Esophagus squamous epithelium (tissue), 4 donors: ENCODE measurements at regions not wholly inside any gene's neighbourhood (a gene's known extent, or its start where the extent isn't known, plus 50 kb on each side); places are given as distances from the start of the nearest gene placed in this dataset.

Experiments
- POLR2A ChIP-seq, 4 donors: fragments of 450-650 bp; IDR thresholded peaks; one replicate each; pipeline ENCODE4 v1.6.1; 2017; ENCODE audit warnings: antibody characterized with exemption in 4 of 4, mild to moderate bottlenecking in 4 of 4, moderate library complexity in 3 of 4
- TF ChIP-seq, protein P1 (sequence below), 6 experiments: fragments of 450-650 bp in 4 of 6; fragments of 200-600 bp in 2 of 6; sonication (generic) in 2 of 6; IDR thresholded peaks; one replicate each; pipeline ENCODE4 v1.5.1; 2016 to 2019; ENCODE audit warnings: antibody characterized with exemption in 6 of 6, mild to moderate bottlenecking in 4 of 6, moderate library complexity in 4 of 6

DNA sequence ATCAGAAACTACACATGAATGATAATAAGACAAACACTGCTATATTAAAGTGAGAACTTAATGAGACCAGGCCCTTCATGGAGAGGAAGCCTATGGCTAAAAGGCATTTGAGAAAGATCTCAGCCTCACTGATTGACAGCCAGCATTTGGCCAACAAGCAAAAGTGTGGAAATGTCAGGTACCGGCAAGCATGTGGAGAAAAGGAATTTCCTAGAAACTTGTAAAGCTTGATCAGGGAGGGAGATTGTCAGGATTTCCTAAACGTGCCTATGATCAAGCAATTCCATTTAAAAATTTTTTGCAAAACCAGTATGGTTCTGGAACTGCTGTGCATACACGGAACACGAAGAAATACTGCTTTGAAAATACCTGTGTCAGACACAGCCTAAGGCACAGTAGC is 220.3 kb upstream of the ATP10A start:
- TF ChIP-seq, protein P1, sequence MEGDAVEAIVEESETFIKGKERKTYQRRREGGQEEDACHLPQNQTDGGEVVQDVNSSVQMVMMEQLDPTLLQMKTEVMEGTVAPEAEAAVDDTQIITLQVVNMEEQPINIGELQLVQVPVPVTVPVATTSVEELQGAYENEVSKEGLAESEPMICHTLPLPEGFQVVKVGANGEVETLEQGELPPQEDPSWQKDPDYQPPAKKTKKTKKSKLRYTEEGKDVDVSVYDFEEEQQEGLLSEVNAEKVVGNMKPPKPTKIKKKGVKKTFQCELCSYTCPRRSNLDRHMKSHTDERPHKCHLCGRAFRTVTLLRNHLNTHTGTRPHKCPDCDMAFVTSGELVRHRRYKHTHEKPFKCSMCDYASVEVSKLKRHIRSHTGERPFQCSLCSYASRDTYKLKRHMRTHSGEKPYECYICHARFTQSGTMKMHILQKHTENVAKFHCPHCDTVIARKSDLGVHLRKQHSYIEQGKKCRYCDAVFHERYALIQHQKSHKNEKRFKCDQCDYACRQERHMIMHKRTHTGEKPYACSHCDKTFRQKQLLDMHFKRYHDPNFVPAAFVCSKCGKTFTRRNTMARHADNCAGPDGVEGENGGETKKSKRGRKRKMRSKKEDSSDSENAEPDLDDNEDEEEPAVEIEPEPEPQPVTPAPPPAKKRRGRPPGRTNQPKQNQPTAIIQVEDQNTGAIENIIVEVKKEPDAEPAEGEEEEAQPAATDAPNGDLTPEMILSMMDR (IDR thresholded peaks at IDR 0.05), result no peak
- TF ChIP-seq POLR2A (IDR thresholded peaks at IDR 0.05), result no peak
